ENCODE measurements at regions not wholly inside any gene's neighbourhood (a gene's known extent, or its start where the extent isn't known, plus 50 kb on each side); places are given as distances from the start of the nearest gene placed in this dataset.
"Not testable (repeated sequence)": the region's sequence is repeated elsewhere in the genome, so short reads cannot be mapped to it uniquely, and the experiment has no call there.

DNA sequence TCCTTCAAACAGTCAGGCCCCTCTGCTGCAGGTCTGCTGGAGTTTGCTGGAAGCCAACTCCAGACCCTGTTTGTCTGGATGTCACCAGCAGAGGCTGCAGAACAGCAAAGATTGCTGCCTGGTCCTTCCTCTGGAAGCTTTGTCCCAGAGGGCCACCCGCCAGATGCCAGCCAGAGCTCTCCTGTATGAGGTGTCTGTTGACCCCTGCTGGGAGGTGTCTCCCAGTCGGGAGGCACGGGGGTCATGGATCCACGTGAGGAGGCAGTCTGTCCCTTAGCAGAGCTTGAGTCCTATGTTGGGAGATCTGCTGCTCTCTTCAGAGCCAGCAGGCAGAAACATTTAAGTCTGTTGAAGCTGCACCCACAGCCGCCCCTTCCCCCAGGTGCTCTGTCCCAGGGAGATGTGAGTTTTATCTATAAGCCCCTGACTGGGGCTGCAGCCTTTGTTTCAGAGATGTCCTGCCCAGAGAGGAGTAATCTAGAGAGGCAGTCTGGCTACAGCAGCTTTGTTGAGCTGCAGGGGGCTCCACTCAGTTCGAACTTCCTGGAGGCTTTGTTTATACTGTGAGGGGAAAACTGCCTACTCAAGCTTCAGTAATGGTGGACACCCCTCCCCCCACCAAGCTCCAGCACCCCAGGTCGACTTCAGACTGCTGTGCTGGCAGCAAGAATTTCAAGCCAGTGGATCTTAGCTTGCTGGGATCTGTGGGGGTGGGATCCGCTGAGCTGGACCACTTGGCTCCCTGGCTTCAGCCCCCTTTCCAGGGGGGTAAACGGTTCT, 72.1 kb downstream of the OGFRL1 start:
- not testable (repeated sequence) for DNase-seq (ENCODE audit: low read depth in 2 of 2)

DNA sequence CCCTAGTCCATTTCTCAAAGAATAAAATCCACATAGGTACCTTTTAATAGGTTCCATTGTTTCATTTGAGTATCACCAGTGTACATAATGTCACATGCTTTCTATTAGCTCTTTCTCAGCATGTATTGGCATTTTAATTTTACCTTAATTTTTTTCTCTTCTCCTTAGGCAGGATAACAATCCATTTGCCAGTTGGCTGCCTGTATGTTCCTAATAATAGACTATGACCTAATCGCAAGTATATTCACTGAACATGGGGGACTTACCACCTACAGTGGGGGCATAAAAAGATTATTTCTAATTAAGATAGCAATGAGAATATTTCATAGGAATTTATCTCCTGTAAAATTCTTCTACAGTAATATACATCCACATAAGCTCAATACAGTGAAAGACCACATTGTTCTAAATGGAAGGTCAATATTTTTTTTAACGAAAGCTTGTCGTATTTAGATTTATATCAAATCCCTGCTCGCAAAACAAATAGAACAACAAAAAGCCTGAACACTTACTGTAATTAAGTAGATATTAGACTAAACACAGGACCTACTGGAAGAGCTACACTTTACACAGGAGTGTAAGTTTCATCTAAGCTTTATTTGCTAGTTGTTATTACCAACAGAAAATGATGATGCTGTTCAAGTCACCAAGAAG, 76.4 kb downstream of the OGFRL1 start:
- DNase-seq (ENCODE audit: low read depth in 2 of 2) = no peak

DNA sequence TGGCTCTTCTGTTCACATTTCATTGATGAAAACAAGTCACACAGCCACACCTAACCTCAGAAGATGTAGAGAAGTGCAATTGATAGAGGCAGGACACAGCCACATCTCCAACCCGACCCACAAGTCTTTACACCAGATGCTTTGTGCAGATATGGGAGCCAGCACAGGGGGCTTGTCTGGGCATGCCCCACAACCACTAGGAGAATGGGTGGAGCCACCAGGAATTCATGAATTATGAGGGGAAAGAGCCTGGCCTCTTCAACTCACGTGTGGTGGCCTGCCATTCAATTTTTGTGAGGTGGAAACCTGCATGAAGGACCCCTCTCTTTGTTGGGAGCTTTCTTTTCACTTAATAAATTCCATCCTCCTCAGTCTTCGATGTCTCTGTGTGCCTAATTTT, 79.1 kb downstream of the OGFRL1 start:
- DNase-seq (ENCODE audit: low read depth in 2 of 2) = no peak

DNA sequence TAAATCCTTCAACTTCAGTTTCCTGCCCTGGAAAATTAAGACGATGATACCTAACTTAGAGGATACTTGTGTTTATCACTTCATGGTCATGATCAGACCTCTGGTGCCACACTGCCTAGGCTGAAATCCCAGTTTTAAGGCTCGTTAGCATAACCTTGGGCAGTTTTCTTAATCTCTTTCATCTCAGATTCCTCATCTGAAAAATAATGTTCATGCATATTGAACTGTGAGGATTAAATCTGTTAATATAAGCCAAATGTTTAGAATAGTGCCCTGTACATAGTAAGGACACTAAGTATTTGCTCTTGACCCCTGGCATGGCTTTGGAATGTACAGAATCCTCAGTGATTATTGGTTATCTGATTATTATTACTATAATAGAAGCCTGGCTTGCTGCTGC, 79.7 kb downstream of the OGFRL1 start:
- DNase-seq (ENCODE audit: low read depth in 2 of 2) = no peak

DNA sequence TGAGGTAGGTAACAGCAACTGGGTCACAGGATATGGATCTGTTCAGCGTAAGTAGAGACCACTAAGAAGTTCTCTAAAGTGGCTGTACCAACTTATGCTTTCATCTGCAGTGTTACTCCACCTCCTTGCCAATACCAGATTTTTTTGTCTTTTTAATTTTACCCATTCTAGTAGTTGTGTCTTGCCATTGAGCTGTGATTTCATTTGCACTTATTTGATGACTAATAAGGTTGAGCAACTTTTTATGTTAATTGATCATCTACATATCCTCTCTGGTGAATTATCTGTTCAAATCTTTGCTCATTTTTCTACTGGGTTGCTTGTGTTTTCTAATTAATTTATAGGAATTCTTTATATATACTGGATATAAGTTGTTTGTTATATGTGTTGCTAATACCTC, 82.9 kb downstream of the OGFRL1 start:
- DNase-seq (ENCODE audit: low read depth in 2 of 2) = no peak

DNA sequence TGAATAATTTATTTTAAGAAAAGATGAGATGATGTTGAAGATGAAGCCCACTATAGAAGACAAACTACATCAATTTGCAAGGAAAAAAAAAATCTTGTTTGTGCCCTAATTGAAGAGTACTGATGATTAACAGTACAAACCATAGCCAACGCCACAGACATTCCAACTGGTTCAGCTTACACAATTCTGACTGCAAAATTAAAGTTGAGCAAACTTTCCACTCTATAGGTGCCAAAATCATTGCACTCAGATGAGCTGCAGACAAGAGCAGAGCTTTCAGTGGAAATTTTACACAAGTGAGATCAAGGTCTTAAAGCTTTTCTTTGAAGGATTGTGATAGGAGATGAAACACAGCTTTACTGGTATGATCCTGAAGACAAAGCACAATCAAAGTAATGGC, 85.3 kb downstream of the OGFRL1 start:
- no peak for DNase-seq (ENCODE audit: low read depth in 2 of 2)

DNA sequence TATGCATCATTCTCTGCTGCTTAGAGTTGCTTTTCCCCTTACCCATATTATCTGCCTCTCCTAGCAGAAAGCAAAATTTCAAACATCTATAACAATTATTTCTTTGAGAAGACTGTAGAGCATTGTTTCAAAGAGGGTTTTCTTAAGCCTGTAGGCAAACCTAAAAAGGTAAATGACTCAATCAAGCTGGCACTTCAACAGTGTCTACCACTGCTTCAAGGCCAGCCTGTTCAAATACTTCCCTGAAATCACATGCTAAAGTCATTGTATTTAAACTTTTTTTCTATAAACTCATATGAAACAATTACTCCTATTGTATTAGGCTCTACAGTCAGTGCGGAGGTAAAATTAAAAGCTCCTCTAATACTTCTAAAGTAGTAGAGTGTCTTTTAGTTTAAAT, 87.1 kb downstream of the OGFRL1 start:
- no peak for DNase-seq (ENCODE audit: low read depth in 2 of 2)

DNA sequence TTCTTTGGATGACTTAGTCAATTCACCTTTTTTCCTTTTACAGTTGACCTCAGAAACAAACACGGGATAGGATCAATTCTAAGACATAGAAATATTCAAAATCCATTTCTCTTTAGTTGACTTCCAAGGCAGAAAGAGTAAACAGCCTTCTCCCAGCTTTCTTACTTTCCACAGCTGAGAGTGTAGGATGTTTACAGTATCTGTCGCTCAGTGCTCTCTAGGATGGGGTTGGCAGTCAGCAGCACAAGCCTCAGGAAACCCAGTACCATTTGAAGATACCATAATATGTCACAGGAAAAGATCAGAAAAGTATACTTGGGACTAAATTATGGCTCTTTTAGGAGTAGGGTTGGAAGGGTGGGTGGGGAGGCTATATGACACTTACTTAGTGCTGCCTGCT, 88.2 kb downstream of the OGFRL1 start:
- no peak for DNase-seq (ENCODE audit: low read depth in 2 of 2)

DNA sequence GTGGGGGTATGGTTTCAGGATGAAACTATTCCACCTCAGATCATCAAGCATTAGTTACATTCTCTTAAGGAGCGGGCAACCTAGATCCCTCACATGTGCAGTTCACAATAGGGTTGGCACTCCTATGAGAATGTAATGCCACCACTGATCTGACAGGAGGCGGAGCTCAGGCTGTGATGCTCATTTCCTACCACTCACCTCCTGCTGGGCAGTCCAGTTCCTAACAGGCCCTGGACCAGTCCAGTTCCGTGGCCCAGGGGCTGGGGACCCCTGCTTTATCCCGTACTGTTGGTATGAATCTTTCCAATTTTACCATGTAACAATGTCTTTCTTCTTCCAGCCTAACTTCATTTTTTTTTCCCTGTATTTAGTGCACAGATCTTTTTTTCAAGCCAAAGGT, 94.9 kb downstream of the OGFRL1 start:
- no peak for DNase-seq (ENCODE audit: low read depth in 2 of 2)

DNA sequence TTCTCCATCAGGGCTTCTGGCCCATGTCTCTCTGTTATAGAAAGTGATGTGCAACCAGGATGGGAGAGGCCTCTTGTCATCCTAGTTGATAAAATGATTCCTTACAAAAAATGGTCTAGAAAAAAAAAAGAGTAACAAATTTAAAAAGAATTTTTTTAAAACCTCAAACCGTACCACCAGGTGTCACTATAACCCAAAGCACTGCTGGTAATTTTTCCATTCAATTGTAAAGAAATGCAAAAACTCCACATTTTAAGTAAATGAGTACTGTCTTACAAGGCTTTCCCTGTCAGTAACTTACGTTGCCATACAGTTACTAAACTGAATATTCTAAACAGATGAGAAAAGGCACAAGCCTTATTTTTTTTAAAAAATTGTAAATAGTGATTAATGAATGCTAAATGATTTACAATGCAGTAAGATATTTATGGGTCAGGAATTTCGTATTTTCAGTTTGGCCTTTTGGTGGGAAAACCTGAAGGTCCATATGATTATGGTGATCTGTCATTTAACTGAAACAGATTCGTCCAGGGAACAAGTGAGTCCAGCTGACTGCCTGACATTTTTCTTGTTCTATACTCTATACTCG, 95.4 kb downstream of the OGFRL1 start:
- DNase-seq (ENCODE audit: low read depth in 2 of 2) = no peak

DNA sequence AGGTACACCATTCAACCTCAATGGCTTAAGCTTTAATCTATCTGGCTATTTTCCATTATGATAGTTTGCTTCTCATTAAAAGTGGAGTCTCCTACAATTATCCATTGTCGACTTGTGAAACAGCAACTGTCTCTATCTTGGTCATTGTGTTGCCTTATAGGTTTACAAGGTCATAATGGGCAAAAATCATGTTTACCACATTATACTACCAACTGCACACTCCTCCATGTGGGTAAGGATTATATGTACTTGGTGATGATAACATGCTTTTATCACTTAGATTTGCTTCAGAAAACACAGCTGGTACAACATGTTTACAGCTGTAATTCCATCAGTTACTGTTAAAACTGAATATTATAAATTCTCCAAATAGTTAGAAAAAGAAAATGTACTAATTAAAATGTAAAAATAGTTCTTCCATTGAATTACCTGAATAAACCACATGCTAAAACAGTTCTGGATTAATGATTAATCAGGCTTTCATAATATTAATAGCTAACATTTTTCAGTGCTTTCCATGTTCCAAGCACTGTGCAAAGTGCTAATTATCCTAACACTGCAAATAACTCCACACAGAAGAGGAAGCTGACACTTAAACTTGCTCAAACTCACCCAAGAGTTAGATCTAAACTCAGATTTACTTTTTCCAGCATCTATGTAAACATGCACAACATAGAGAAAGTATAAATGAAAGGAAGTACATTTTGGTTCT, 96.7 kb downstream of the OGFRL1 start:
- DNase-seq (ENCODE audit: low read depth in 2 of 2) = no peak

DNA sequence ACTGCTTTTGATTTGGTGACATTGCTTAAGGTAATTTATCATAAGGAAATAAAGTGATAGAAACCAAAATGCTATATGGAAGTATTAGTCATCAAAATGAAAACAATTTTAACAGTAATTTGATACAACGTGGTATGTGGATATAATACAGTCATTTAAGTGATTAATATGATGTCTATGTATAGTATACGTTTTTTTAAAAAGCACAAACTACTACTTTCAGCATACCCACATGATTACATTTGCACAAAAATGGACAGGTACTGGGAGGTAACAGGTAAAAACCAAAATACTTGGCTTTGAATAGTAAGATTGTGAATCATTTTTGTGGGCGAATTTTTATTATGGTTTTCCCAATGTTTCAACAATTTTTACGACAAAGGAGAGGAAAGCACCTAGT, 97.6 kb downstream of the OGFRL1 start:
- no peak for DNase-seq (ENCODE audit: low read depth in 2 of 2)

DNA sequence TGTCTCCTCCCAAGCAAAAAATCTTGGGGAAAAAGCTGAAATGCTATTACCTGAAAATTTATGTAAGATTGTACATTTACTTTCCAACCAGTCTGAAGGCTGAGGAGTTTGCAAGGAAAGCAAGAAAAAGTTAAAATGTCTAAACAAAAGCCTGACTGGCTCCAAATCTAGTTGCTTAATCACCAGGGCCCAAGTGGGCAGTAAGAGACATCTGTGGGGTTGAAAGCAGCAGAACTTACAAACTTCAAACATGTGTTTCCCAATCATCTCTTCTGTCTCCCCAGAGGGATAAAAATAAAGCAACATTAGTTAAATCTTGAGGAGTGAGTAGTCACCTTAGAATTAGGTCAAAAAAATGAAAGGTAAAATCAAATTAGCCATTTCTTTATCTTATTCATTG, 98.6 kb downstream of the OGFRL1 start:
- no peak for DNase-seq (ENCODE audit: low read depth in 2 of 2)

DNA sequence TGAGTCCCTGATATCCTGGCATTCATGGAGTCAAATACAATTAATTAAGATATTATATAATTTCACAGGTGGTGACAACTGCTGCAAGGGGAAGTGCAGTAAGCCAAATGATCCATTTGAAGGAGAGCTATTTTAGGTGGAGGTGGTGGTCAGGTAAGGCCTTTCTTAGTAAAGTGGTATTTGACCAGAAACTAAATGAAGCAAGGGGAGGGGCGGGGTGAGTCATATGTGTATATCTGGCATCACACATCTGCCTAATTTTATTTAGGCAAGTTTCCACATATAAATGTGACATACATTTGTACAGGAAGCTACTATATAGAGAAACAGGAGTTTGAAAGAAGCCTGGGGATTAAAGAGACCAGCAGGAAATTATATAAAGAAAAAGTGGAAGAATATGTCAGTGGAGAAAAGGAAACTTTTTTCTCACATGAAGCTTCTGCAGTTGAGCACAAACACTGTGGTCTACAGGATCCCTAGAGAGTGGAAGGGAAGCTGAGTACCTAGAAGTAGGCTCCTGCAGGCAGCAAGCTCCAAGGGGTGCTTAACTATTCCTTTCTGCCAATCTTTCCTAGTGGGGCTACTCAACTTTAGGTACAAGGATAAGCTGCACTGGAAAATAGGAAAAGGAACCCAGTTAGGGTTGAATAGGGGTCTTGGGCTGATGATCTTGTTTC, 99.6 kb downstream of the OGFRL1 start:
- no peak for DNase-seq (ENCODE audit: low read depth in 2 of 2)

DNA sequence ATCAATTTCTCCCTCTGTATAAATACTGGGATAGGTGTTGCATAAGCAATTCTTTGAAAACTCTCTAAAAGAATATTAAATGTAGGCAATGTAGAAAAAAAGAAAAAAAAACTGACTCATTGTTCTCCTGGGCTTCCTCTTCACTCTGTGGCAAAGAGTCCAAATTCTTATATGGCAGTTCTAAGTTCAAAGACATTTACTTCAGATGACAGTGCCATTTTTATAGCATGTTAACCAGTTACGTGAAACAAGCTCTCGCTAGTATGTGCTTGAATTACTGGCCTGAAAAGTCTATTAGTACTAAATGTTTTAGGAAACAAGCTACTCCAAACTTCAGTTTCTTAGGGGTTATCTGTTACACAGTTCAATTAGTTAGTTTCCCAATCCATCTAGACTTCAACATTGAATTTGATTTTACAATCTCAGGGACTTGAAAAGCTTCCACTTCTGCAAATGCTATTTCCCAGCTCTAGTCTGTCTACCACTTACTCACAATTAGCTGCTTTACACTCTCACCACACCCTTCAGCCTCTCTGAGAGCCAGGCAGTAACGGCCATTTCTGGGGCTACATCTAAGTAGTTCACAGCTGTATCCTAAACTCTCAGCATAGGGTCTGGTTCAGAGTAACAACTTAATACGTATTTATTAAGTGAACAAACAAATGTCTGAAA, 100.4 kb downstream of the OGFRL1 start:
- no peak for DNase-seq (ENCODE audit: low read depth in 2 of 2)

DNA sequence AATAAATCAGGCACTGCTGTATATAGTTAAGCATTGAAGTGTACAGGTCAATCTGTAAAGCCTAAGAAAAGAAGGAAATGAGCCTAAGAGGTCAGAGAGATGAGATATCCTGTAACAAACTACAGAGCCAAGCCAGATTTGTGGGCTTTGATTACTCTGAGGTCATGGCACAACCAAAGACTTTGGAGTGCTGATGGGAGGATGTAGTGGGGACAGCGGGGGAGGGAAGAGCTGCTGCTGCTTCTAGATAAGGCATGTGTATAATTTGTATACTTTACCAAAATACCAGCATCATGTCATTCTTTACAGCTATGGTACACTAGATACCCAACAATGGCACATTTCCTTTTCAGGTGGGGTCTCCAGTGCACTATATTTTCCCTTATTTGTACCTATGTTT, 102.5 kb downstream of the OGFRL1 start:
- no peak for DNase-seq (ENCODE audit: low read depth in 2 of 2)

DNA sequence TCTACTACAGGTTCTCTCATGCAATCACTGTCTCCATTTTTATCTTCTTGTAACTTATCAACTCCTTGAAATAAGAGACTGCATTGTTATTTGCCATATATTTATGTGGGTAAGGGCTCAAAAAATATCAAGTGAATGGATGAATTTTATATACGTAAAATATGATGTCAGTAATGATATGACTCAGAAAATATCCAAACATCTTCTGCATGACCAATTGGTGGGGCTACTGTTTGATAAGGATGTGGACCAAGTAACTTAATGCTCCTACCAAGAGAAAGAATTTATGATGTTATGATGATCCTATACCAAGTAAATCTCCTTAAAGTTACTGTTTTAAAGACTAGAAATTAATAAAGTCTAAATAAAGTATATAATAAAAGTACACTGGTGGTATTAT, 103.7 kb downstream of the OGFRL1 start:
- DNase-seq (ENCODE audit: low read depth in 2 of 2) = no peak

DNA sequence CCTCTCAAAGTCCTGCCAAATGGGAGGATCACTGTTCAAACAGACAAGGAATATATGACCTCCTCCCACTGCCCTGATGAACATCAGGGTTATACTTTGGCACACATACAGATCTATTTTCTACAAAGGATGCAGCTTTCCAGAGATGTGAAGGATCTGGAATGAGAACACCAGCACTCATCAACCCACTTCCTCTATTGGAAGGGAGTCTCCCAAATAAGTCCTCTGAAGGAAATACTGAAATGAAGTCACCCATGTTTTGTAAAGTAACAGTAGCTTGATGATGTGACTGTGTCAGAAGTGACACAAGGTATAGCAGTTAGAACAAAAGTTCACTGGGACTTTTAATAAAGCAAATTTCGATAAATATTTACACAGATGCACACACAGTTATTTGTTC, 104.9 kb downstream of the OGFRL1 start:
- no peak for DNase-seq (ENCODE audit: low read depth in 2 of 2)

DNA sequence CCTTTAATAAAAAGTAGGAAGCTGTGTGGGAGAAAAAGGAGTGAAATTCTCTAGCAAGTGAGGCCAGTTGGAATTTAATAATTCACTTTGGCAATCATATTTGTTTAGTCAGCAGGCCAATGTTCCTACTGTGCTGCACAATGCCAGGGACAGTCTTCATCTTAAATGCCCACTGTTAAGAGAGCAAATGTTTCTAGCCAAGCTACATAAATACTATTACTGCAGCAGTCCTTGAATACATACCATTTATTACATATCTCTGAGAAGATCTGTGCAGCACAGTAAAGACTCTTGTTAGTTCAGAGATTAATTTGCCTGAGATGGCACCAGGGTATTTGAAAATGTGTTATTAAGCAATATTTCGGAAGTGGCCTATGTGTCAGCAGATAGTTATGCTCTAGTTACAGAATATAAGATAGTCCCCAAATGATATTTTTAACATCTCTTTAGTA, 105.4 kb downstream of the OGFRL1 start:
- DNase-seq (ENCODE audit: low read depth in 2 of 2) = no peak

DNA sequence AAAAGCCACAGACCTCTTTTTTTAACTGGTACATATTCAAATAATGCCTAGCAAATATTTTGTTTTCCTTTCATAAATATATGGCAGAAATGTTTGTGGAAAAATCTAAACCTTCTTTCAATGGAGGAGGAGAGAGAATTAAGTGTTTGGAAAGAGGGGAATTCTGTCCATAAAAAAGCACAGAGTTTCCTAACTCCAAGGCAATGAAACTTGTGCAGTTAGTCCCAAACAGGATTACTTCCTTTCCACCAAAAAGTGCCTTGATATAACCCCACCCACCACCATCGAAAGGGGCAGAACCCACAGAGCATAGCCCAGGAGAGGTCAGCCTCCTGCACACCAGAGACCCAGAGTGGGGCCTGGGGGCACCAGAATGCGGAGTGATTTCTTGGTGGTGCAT, 106.3 kb downstream of the OGFRL1 start:
- no peak for DNase-seq (ENCODE audit: low read depth in 2 of 2)

DNA sequence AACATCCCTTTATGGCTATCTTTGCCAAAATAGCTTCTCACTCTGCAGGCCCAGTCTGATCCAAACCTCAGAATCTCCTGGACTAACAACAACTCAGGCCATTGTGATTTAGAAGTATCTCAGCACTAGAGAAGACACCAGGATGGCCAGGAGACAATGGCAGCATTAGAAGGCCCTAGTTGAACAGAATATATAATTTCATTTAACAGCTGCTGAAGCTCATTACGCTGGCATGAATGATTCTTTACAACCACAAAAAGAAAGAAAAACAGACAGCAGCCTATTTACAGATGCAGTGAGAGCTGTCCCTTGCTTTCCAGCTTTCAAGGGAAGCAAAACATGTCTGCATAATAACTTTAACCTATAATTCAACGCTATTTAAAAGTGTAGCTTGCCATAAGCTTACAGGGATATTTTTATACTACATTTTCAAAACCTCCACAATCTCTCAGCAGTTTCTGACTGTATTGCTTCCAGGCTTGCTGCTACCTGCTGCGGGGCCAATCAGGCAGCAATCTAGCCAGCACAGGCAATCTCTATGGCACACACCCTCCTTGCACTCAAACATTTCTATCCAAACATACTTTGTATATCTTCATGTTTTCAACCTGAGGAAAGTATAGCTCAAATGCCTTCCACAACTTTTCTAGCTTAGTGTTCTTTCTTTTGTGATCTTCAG, 107.3 kb downstream of the OGFRL1 start:
- DNase-seq (ENCODE audit: low read depth in 2 of 2) = no peak

Measured in stimulated activated CD8-positive, alpha-beta memory T cell treated with anti-CD3 and anti-CD28 coated beads, Interleukin-15, amount 100 ng/mL, for 48 hours (primary cell).